PFSK-1 (cell line): ENCODE measurements at regions not wholly inside any gene's neighbourhood (a gene's known extent, or its start where the extent isn't known, plus 50 kb on each side); places are given as distances from the start of the nearest gene placed in this dataset.

Experiments used
- FOXP2 ChIP-seq: optimal IDR thresholded peaks from 2 replicates; pipeline ENCODE3; 2011; ENCODE audit warnings: borderline replicate concordance, control low read depth, inconsistent platforms; ENCODE audit not compliant: insufficient read depth; ENCODE audit errors: extremely low read length, extremely low read depth
- POLR2AphosphoS5 ChIP-seq: IDR thresholded peaks from 2 replicates; pipeline ENCODE4 v1.6.1; 2012; ENCODE audit warnings: low read depth, mild to moderate bottlenecking, control low read depth, low read length, moderate library complexity
- REST ChIP-seq, 2 experiments: IDR thresholded peaks; 2 replicates each; pipeline versions ENCODE4 v1.6.1 to v1.8.0; 2011 to 2012; ENCODE audit warnings: low read depth in 2 of 2, low read length in 2 of 2, control low read depth in 1 of 2, inconsistent platforms in 1 of 2, mild to moderate bottlenecking in 1 of 2, moderate library complexity in 1 of 2; ENCODE audit not compliant: insufficient read depth in 1 of 2
- SIN3A ChIP-seq: IDR thresholded peaks from 2 replicates; pipeline ENCODE4 v1.6.1; 2012; ENCODE audit warnings: mild to moderate bottlenecking, low read length, moderate library complexity, borderline replicate concordance; ENCODE audit not compliant: insufficient read depth
- TAF1 ChIP-seq: IDR thresholded peaks from 2 replicates; pipeline ENCODE4 v1.6.1; 2012; ENCODE audit warnings: low read length, control low read depth, borderline replicate concordance; ENCODE audit not compliant: insufficient read depth

GRCh38 chr4:79588679-79589078, 180.7 kb upstream of the GK2 start:
- TF ChIP-seq SIN3A (no peak), REST (IDR thresholded peaks at IDR 0.05; ENCODE audit: insufficient read depth in 1 of 2, low read depth in 2 of 2, low read length in 2 of 2) (no peak), POLR2AphosphoS5 (no peak), TAF1 (no peak), FOXP2 (no peak)
